ENCODE measurements at regions not wholly inside any gene's neighbourhood (a gene's known extent, or its start where the extent isn't known, plus 50 kb on each side); places are given as distances from the start of the nearest gene placed in this dataset.

DNA sequence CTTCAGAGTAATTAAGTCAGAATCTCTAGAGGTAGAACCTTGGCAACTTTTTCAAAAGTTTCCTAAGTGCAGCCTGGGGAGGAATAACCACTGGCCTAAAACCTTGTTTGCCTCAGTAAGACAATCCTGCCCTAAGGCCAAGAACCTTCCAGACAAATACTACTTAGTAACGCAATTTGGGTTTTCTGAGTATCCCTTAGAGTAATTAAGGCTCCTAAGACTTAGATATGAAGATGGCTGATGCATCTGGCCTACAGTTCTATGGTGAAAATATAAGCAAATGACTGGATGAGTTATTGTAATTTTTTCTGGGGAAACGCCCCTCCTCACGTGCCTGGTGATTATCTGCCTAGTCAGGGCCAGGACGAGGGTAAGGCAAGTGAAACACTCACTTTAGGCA lies 95.7 kb upstream of the DLX2 start:
- DNase-seq (ENCODE audit: low read depth) = no peak
- in situ Hi-C loops (cut with HindIII; ENCODE audit: low pct_unique_long_range_greater_than_20kb, low sequenced_read_pairs) = no loop called here

DNA sequence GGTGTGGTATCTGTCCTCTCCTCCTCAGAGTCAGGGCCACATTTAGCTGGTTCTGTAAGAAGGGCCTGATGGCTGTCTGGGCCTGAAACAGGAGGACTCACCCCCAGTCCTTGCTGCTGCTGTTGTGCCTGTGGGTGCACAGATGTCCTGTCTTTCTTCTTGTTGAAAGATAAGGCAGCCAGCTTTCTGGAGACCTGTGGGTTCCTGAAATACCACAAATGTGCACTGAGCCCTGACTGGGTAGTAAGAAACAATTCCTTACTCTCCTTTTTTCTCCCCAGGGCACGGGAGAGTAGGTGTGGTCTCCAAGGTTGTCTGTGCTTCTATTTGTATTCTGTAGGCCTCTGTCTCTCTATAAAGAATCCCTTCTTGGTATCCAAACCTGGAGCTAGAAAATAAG lies 96.2 kb upstream of the DLX2 start:
- no peak for DNase-seq (ENCODE audit: low read depth)
- in situ Hi-C loops (cut with HindIII; ENCODE audit: low pct_unique_long_range_greater_than_20kb, low sequenced_read_pairs) = no loop called here

DNA sequence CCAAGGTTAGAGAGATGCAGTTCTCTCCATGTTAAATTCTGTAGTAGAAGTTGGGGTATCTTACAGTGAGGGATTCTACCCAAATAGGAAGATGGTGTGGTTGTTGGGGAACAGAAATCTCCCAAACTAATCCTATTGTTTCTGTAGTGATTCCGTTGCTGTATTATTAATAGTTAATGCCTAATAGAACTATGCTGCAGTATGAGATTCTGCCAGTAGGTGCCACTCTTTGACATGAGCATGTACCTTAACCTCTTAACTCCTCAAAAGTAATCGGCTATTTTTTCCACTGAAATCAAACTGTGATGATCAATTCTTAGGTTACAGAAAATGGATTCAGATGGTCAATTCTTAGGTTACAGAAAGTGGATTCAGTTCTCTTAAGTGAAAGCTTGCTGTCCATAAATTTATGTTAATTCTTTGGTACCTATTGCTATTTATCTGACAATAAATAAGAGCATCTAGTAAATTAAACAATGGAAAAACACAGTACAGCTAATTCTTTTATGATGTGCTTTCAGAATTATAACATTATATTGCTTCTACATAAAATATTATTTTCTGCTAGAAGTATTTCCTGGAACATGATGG lies 97.9 kb upstream of the DLX2 start:
- in situ Hi-C loops (cut with HindIII; ENCODE audit: low pct_unique_long_range_greater_than_20kb, low sequenced_read_pairs) = no loop called here
- no peak for DNase-seq (ENCODE audit: low read depth)

DNA sequence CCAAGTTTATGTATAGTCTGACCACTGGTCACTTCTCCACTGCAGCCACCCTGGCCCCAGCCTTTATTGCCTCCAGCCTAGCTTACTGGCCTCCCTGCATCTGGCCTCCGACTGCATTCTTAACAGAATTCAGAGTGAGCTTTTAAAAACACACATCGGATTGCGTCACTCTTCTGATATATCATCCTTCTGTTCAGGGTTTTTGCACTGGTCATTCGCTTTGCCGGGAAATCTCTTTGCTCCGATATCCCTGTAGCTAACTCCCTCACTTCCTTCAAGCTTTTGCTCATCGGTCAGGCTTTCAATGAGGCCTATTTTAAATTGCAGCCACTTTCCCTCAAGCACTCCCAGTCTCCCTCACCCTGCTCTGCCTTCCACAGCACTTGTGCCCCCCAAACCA lies 101.6 kb upstream of the DLX2 start:
- no peak for DNase-seq (ENCODE audit: low read depth)
- in situ Hi-C loops (cut with HindIII; ENCODE audit: low pct_unique_long_range_greater_than_20kb, low sequenced_read_pairs) = no loop called here

DNA sequence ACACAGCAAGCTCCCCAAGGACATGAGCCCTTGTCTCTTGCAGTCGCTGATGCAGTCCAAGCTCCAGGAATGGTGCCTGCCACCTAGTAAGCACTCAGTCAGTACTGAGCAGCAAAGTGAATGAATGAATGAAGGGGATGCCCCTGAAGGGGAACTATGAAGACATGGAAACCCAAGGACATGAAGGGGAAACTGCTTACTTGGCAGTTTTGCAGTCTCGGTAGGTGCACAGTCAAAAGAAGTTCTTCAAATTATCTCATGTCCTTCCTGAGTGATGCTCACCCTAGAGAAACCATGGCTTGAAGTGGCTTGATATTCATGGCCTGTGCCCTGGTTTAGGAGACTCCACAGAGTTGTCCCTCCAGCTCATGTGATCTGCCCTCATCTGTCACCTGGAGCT lies 102.1 kb upstream of the DLX2 start:
- no peak for DNase-seq (ENCODE audit: low read depth)
- in situ Hi-C loops (cut with HindIII; ENCODE audit: low pct_unique_long_range_greater_than_20kb, low sequenced_read_pairs) = no loop called here

DNA sequence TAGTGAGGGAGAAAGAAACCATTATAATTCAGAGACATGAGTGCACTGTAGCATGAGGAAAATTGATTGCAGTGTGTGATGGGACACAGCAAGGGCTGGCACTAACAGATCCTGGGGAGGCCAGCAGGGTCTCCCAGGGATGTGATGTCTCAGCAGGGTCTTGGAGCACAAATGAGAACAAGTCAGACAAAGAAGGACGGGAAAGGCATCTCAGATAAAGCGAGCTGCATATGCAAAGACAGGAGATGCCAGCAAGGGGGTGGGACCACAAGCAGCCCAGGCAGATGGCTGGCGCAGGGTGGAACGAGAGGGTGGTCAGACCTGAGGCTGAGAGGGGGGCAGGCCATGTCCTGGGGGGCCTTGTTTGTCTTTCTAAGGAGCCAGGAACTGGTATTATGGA lies 102.6 kb upstream of the DLX2 start:
- DNase-seq (ENCODE audit: low read depth) = no peak
- in situ Hi-C loops (cut with HindIII; ENCODE audit: low pct_unique_long_range_greater_than_20kb, low sequenced_read_pairs) = no loop called here

DNA sequence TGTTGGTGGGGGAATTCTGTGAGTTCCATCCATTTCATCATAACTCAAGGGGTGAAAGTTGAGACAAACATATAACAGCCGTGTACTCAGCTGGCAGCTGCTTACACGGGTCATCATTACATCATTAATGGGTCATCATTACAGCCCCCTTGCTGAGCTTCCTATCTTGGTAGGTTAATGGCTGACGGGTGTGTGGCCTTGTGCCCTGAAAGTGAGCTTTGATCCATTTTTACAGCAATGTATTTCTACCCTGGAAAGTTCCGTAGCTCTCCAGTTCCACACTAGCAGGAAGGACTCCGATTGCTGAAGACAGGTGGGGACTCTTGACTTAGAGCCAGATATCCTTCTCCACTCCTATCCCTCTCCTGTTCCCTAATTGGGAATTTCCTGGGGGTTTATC lies 105.2 kb upstream of the DLX2 start:
- in situ Hi-C loops (cut with HindIII; ENCODE audit: low pct_unique_long_range_greater_than_20kb, low sequenced_read_pairs) = no loop called here

DNA sequence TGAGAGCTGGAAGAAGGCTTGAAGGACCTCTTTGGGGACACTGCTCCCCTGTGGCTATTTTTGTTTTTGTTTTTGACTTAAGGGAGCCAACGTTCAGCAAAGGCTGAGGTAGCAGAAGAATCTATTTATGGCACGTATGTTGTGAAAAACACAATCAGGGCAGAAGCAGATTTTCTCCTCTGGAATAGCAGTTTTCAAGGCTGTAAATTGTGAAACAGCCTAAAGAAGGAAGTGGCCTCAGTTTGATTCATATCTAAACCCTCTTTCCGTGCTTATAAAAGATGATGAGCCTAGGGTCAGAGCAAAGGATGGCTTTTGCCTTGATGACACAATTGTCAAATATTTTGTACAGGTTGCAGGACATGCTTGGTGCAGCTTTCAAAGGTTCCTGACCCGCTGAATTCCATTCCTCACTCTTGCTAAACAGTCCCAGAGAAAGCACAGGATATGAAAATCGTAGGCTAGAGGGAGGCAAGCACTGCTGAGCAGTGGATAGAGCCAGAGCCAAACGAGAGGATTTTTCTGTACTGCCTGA lies 106.2 kb upstream of the DLX2 start:
- DNase-seq (ENCODE audit: low read depth) = no peak
- in situ Hi-C loops (cut with HindIII; ENCODE audit: low pct_unique_long_range_greater_than_20kb, low sequenced_read_pairs) = no loop called here

More for the DNA sequence above, 105.2 kb upstream of the DLX2 start:
- DNase-seq (ENCODE audit: low read depth) = no peak

DNA sequence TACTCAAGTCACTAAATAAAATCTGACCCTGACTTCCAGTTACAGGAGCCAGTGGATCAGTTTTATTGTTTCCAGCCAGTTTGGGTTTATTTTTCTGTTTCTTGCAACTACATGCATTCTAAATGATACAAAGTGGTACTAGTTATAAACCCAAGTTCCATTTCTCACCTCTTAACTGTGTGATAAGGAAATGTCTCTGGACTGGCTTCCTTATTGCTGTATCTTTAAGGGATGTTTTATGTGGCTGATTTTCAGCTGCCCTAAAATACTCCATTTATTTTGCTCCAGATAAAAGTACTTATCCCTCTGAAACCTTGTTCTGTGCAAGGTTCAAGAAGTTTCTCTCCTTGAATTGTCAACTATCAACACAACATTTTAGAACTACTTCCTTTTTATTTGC lies 107.9 kb upstream of the DLX2 start:
- DNase-seq (ENCODE audit: low read depth) = no peak
- in situ Hi-C loops (cut with HindIII; ENCODE audit: low pct_unique_long_range_greater_than_20kb, low sequenced_read_pairs) = no loop called here

DNA sequence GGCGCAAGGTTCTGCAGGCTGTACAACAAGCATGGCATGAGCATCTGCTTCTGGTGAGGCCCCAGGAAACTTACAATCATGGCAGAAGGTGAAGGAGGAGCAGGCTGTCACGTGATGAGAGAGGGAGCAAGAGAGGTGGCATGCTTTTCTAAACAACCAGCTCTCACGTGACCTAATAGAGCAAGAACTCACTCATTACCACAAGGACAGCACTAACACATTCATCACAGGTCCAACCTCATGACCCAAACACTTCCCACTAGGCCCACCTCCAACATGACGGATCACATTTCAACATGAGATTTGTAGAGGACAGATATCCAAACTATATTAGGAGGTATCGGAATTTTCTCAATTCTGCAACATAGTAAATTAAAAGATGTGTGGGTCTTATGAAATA lies 108.8 kb upstream of the DLX2 start:
- DNase-seq (ENCODE audit: low read depth) = no peak

DNA sequence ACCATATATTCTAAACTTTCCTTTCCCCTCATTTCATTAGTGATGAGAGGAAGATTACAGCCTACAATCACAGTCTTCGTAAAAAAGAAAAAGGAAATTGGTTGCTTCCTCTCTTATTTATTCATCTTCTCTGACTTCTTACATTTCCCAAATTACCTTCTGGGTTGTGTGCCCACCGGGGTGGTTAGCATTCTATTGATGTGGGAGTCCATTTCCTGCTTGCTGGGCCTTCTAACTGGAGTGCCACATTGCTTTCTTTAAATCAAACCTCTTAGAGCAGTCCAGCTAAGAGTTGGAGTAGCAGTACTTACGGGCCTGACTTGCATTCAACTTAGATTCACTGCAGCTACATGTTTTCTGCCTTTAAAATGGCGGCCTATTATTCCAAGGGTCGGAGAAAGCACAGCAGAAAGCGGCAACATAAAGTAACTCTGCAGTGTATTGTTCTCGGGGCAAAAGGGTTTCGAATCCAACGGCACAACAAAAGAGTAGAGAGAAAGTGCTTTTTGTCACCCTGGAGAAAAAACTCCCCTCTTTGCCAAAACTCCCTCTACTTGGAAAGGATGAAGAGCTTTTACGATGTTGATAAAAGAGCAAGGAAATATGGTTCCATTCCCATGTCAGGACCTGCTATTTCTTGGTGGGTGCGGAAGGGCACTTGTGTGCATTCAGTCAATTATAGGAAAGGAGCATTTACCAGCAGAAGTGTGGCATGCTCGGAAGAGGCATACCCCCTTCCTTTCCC lies 110.6 kb upstream of the DLX2 start:
- in situ Hi-C loops (cut with HindIII; ENCODE audit: low pct_unique_long_range_greater_than_20kb, low sequenced_read_pairs) = no loop called here
- DNase-seq (ENCODE audit: low read depth) = no peak

More for the DNA sequence above, 108.8 kb upstream of the DLX2 start:
- in situ Hi-C loops (cut with HindIII; ENCODE audit: low pct_unique_long_range_greater_than_20kb, low sequenced_read_pairs) = no loop called here

DNA sequence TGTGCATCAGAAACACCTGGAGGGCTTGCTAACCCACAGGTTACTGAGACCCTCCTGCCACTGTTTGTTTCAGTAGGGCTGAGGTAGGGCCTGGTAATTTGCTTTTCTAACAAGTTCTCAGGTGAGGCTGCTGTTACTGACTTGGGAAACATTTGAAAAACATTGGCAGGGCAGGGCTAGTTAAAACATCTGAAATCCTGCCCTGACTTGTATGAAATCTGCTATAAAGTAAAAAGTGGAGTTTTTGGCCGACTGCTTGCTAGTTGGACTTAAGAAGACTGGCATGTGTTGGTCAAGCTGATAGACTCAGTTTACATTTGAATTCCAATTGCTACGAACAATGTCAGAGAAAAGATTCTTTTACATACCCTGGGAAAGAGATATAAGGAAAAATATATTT lies 111.6 kb upstream of the DLX2 start:
- in situ Hi-C loops (cut with HindIII; ENCODE audit: low pct_unique_long_range_greater_than_20kb, low sequenced_read_pairs) = no loop called here
- no peak for DNase-seq (ENCODE audit: low read depth)

DNA sequence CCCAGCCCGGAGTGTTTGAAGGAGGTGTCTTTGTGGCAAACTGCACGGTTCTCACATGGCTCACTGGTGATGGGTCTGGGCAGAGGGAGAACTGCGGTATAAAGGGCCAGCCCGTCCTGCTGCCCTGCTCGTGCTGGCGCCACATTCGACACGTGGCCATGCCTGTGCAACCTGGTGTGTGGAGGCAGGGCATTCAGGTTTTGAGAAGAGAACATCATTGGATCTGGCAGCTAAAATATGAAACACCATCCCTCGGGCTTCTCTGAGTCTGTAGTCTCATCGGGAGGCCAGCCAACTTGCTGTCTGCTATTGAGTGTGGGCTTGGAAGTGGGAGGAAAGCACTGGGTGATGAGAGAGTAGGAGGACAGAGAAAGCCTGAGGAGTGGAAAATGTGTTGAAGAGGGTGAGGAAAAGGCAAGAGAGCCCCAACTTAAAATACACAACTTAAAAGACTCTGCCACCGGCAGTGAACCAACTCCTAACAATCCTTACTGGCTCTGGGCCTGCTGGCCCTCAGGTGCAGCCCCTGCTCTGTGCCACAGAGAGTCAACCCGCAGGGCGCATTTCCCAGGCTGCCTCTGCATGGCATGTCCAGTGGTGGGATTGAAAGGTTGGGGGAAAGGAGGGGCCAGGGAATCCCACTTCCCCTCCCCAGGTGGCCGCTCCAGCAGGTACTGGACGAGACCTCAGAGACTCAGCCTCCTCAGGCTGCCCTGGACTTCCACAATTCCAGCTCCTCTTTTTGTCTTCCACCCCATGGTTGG lies 112.7 kb upstream of the DLX2 start:
- in situ Hi-C loops (cut with HindIII; ENCODE audit: low pct_unique_long_range_greater_than_20kb, low sequenced_read_pairs) = no loop called here
- DNase-seq (ENCODE audit: low read depth) = no peak

DNA sequence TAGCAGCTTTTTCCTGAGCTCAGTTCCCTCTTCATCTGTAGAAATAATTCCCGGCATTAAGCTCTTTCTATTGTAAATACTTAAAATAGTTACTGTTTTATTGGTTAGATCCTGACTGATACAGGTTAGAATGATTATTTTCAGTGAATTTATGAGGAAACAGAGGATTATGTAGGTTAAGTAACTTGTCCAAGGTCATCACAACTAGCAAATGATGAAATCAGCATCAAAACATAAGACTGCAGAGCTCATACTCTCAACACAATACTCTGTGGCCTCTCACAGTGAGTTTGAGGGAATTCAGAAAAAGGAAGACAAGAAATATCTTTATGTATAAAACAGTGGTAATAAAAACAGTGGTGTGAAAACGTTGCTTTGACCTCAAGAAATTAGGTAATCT lies 113.2 kb upstream of the DLX2 start:
- no peak for DNase-seq (ENCODE audit: low read depth)
- in situ Hi-C loops (cut with HindIII; ENCODE audit: low pct_unique_long_range_greater_than_20kb, low sequenced_read_pairs) = no loop called here

DNA sequence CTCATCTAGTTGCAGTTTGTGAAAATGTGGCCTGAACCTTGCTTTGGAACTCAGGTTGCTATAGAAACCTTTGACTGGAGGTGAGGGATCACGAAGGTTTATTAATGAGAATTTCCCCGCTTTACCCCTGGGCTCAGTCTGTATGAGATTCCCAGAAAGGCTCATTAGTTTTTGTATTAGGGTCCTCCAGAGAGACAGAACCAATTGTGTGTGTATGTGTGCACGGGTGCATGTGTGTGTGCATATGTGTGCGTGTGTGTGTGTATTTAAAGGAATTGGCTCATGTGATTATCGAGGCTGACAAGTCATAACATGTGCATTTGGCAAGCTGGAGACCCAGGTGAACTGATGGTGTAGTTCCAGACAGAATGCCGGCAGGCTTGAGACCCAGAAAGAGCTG lies 113.8 kb upstream of the DLX2 start:
- in situ Hi-C loops (cut with HindIII; ENCODE audit: low pct_unique_long_range_greater_than_20kb, low sequenced_read_pairs) = no loop called here
- no peak for DNase-seq (ENCODE audit: low read depth)

DNA sequence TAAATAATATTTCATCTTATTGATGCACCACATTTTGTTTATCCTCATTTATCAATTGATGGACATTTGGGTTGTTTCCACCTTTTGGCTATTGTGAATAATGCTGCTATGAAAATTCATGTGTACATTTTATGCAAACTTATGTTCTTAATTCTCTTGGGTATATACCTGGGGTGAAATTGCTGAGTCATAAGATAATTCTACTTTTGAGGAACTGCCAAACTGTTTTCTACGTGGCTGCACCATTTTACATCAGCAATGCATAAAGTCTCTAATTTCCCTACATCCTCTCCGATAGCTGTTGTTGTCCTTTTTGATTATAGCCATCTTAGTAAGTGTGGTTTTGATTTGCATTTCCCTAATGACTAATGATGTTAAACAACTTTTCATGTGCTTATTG lies 116.5 kb upstream of the DLX2 start:
- in situ Hi-C loops (cut with HindIII; ENCODE audit: low pct_unique_long_range_greater_than_20kb, low sequenced_read_pairs) = no loop called here
- DNase-seq (ENCODE audit: low read depth) = no peak

DNA sequence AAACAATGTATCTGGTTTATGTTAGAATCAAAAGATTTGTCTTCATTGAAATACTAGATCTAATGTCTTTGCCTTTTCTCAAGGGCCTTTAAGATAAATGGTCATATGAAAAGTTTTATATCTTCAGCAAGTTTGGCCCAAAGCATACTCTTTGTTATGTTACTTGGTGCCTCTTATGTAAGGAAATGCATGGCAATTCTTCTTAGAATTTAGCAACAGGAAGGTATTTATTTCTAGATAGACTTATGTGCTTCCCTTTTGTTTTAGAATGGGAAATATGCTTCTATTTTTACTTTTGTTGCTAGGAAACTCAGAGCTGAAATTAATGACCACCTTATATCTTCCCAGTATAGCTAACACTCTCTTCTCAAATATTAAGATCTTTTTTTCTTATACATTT lies 117.4 kb upstream of the DLX2 start:
- in situ Hi-C loops (cut with HindIII; ENCODE audit: low pct_unique_long_range_greater_than_20kb, low sequenced_read_pairs) = no loop called here
- DNase-seq (ENCODE audit: low read depth) = no peak

DNA sequence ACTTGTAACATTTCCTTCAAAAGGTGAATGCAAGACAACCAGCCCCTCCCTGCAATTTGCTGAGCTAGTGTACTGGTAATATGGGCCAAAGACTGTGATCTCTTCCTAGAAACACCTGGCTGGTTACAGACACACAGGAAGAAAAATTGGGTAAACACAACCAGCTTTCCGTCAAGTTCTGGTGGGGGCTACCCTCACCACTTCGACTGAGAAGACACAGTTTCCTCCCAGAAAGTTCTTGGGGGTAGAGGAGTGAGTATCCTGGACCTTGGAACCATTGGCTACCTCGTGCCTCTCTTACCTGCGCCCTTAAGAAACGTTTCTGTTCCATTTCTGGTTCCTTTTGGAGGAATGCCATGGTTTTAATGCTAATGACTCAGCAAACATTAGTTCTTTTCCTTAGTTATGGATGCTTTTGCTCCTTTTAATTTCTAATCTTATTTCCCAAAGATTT lies 120.9 kb upstream of the DLX2 start:
- DNase-seq (ENCODE audit: low read depth) = no peak
- in situ Hi-C loops (cut with HindIII; ENCODE audit: low pct_unique_long_range_greater_than_20kb, low sequenced_read_pairs) = no loop called here

DNA sequence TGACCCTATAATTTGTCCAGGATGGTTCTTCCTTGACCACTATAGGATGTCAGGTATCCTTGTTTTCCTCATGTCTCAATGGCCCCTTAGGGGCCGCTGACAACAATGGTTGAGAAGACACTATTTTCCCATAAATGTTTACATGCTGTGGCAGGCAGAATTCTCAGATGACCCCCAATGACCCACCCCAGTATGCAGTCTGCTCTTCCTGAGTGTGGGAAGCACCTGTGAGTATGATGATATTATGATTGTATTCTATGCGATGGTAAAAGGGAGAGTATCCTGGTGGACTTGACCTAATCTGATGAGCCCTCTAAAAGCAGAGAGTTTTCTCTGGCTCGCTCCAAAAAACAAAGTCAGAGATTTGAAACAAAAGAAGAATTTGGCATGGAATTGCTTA lies 123.1 kb upstream of the DLX2 start:
- in situ Hi-C loops (cut with HindIII; ENCODE audit: low pct_unique_long_range_greater_than_20kb, low sequenced_read_pairs) = no loop called here

More for the DNA sequence above, 123.1 kb upstream of the DLX2 start:
- no peak for DNase-seq (ENCODE audit: low read depth)

Measured in Caki2 (cell line).